WTC11 (cell line): ENCODE measurements at regions not wholly inside any gene's neighbourhood (a gene's known extent, or its start where the extent isn't known, plus 50 kb on each side); places are given as distances from the start of the nearest gene placed in this dataset.

Source experiments
- CREB1 ChIP-seq: sonication (generic); formaldehyde crosslinking; IDR thresholded peaks from 2 replicates; pipeline ENCODE4 v1.8.0; 2023; ENCODE audit warnings: mild to moderate bottlenecking, missing genetic modification reagents
- FOXP1 ChIP-seq: sonication (generic); formaldehyde crosslinking; IDR thresholded peaks from 2 replicates; pipeline ENCODE4 v1.8.0; 2022; ENCODE audit warnings: missing genetic modification reagents, mild to moderate bottlenecking, moderate library complexity, borderline replicate concordance
- GABPB1 ChIP-seq: sonication (generic); formaldehyde crosslinking; IDR thresholded peaks from 2 replicates; pipeline ENCODE4 v1.8.1; 2023; ENCODE audit warnings: mild to moderate bottlenecking, missing genetic modification reagents
- TCF7 ChIP-seq: sonication (generic); formaldehyde crosslinking; IDR thresholded peaks from 2 replicates; pipeline ENCODE4 v1.8.0; 2022; ENCODE audit warnings: mild to moderate bottlenecking, low read depth, missing genetic modification reagents, moderate library complexity
- TEAD4 ChIP-seq: sonication (generic); formaldehyde crosslinking; IDR thresholded peaks from 2 replicates; pipeline ENCODE4 v1.8.0; 2022; ENCODE audit warnings: mild to moderate bottlenecking, missing genetic modification reagents
- TP53 ChIP-seq: sonication (generic); formaldehyde crosslinking; IDR thresholded peaks from 2 replicates; pipeline ENCODE4 v1.8.1; 2023; ENCODE audit warnings: mild to moderate bottlenecking, missing genetic modification reagents
- ZNF121 ChIP-seq: sonication (generic); formaldehyde crosslinking; IDR thresholded peaks from 2 replicates; pipeline ENCODE4 v1.8.0; 2023; ENCODE audit warnings: missing genetic modification reagents
- TF ChIP-seq, protein P1 (sequence below): fragments of 200-600 bp; IDR thresholded peaks from 2 replicates; pipeline ENCODE4 v1.8.0; 2022; ENCODE audit warnings: antibody characterized with exemption
- TF ChIP-seq, protein P2 (sequence below): fragments of 250-450 bp; sonication (Bioruptor Pico); IDR thresholded peaks from 2 replicates; pipeline ENCODE4 v1.9.0; 2021; ENCODE audit warnings: mild to moderate bottlenecking, borderline replicate concordance
- TF ChIP-seq, protein P3 (sequence below): sonication (generic); formaldehyde crosslinking; IDR thresholded peaks from 2 replicates; pipeline ENCODE4 v1.8.1; 2022; ENCODE audit warnings: mild to moderate bottlenecking, missing genetic modification reagents, moderate library complexity, borderline replicate concordance
- TF ChIP-seq, protein P4 (sequence below): sonication (generic); formaldehyde crosslinking; IDR thresholded peaks from 2 replicates; pipeline ENCODE4 v1.8.1; 2023; ENCODE audit warnings: mild to moderate bottlenecking, missing genetic modification reagents

DNA sequence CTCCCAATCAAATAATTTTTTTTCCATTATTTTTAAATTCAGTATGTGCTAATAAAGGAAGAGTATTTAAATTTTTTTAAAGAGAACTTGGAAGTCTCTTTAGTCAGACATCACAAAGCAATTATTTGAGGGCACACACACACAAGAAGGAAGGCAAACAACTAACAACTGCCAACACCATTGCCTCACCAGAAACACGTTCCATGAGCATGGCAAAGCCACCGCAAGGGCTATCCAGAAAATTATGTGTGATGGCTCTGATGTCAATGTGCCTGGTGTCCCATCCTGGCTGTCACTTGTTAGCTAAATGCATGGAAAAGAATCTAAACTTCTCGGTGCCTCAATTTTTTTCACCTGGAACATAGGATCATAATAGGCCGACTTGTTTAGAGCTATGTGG lies 262.9 kb downstream of the SEC16B start:
- TF ChIP-seq, protein P1, sequence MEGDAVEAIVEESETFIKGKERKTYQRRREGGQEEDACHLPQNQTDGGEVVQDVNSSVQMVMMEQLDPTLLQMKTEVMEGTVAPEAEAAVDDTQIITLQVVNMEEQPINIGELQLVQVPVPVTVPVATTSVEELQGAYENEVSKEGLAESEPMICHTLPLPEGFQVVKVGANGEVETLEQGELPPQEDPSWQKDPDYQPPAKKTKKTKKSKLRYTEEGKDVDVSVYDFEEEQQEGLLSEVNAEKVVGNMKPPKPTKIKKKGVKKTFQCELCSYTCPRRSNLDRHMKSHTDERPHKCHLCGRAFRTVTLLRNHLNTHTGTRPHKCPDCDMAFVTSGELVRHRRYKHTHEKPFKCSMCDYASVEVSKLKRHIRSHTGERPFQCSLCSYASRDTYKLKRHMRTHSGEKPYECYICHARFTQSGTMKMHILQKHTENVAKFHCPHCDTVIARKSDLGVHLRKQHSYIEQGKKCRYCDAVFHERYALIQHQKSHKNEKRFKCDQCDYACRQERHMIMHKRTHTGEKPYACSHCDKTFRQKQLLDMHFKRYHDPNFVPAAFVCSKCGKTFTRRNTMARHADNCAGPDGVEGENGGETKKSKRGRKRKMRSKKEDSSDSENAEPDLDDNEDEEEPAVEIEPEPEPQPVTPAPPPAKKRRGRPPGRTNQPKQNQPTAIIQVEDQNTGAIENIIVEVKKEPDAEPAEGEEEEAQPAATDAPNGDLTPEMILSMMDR = no peak
- TF ChIP-seq TP53 (CRISPR knock-in tag) = no peak
- TF ChIP-seq, protein P2, sequence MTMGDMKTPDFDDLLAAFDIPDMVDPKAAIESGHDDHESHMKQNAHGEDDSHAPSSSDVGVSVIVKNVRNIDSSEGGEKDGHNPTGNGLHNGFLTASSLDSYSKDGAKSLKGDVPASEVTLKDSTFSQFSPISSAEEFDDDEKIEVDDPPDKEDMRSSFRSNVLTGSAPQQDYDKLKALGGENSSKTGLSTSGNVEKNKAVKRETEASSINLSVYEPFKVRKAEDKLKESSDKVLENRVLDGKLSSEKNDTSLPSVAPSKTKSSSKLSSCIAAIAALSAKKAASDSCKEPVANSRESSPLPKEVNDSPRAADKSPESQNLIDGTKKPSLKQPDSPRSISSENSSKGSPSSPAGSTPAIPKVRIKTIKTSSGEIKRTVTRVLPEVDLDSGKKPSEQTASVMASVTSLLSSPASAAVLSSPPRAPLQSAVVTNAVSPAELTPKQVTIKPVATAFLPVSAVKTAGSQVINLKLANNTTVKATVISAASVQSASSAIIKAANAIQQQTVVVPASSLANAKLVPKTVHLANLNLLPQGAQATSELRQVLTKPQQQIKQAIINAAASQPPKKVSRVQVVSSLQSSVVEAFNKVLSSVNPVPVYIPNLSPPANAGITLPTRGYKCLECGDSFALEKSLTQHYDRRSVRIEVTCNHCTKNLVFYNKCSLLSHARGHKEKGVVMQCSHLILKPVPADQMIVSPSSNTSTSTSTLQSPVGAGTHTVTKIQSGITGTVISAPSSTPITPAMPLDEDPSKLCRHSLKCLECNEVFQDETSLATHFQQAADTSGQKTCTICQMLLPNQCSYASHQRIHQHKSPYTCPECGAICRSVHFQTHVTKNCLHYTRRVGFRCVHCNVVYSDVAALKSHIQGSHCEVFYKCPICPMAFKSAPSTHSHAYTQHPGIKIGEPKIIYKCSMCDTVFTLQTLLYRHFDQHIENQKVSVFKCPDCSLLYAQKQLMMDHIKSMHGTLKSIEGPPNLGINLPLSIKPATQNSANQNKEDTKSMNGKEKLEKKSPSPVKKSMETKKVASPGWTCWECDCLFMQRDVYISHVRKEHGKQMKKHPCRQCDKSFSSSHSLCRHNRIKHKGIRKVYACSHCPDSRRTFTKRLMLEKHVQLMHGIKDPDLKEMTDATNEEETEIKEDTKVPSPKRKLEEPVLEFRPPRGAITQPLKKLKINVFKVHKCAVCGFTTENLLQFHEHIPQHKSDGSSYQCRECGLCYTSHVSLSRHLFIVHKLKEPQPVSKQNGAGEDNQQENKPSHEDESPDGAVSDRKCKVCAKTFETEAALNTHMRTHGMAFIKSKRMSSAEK (CRISPR knock-in tag) = no peak
- TF ChIP-seq TCF7 (CRISPR knock-in tag) = no peak
- TF ChIP-seq CREB1 = no peak
- no peak for TF ChIP-seq FOXP1 (CRISPR knock-in tag)
- TF ChIP-seq, protein P3, sequence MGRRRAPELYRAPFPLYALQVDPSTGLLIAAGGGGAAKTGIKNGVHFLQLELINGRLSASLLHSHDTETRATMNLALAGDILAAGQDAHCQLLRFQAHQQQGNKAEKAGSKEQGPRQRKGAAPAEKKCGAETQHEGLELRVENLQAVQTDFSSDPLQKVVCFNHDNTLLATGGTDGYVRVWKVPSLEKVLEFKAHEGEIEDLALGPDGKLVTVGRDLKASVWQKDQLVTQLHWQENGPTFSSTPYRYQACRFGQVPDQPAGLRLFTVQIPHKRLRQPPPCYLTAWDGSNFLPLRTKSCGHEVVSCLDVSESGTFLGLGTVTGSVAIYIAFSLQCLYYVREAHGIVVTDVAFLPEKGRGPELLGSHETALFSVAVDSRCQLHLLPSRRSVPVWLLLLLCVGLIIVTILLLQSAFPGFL (CRISPR knock-in tag) = no peak
- no peak for TF ChIP-seq ZNF121 (CRISPR knock-in tag)
- TF ChIP-seq, protein P4, sequence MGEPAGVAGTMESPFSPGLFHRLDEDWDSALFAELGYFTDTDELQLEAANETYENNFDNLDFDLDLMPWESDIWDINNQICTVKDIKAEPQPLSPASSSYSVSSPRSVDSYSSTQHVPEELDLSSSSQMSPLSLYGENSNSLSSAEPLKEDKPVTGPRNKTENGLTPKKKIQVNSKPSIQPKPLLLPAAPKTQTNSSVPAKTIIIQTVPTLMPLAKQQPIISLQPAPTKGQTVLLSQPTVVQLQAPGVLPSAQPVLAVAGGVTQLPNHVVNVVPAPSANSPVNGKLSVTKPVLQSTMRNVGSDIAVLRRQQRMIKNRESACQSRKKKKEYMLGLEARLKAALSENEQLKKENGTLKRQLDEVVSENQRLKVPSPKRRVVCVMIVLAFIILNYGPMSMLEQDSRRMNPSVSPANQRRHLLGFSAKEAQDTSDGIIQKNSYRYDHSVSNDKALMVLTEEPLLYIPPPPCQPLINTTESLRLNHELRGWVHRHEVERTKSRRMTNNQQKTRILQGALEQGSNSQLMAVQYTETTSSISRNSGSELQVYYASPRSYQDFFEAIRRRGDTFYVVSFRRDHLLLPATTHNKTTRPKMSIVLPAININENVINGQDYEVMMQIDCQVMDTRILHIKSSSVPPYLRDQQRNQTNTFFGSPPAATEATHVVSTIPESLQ (CRISPR knock-in tag) = no peak
- no peak for TF ChIP-seq GABPB1 (CRISPR knock-in tag)
- TF ChIP-seq TEAD4 (CRISPR knock-in tag) = no peak
